Dermis microvascular lymphatic vessel endothelial cell (primary cell): ENCODE measurements at regions not wholly inside any gene's neighbourhood (a gene's known extent, or its start where the extent isn't known, plus 50 kb on each side); places are given as distances from the start of the nearest gene placed in this dataset.

Source experiments
- DNase-seq, 2 donors: peaks; one replicate each; pipeline versions ENCODE4 v3.0.0 to v3.0.0-alpha.2; 2010; ENCODE audit warnings: low read depth in 2 of 2

DNA sequence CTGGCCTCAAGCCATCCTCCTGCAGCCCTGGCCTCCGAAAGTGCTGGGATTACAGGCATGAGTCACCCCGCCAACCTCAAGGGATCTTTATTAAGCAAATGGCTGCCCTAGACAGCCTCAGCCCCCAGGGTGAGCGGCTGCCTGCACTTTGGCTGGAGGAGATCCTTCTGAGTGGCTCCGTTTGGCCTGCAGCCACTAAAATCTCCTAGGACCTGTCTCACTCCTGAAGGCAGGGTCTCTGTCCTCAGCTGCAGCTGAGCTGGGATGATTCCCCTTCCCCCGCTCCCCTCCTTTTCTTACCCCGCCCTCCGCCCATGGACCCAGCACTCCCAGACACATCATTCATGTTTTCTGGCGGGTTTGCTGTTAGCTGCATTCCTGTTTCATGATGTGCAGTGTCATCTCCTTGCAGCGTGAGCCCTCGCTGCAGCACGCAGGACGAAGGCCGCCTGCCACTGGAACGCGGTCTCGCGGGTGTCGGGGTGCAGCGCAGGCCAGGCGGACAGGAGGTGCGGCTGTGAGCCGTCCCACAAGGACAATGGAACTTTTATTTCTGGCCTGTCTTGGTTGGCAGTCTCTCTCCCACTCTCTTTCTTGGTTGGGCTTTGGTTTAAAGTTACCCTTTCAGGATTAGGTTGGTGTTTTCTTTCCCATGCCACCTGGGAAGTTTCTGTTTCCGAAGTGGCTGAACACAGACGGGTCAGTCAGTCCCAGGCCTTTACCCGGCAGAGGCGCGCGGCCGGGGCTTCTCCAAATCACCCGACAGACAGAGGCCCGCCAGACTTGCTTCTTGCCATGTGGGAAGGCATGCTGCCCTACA is 137.1 kb downstream of the FOXD1 start:
- no peak for DNase-seq

GRCh38 chr5:73307645-73308355 is 134.8 kb downstream of the TMEM174 start:
- DNase-seq, result no peak

DNA sequence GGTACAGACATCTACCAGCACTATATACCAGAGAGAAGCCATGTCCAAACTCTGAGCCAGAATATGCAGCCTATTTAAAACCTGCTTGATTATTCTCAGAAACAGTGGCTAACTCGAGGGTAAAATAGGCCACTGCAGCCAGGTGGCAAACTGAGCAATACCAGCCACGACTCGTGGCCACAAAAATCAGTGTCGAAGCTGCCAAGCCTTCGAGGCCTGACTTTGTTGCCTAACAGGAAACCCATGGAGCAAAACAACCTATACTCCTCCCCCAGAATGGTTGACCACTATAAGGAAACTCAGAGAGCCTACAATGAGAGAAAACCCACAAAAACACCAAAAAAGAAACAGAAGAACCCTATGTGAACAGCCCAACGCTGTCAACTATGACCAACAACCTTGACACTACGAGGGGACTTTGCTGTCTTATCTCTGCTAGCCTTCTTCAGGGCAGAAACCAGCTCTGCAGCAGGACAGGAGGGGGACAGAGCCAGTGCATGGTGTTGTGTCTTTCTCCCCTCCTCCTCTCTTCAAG is 133.8 kb downstream of the TMEM174 start:
- DNase-seq, result no peak

GRCh38 chr5:73306078-73306719 is 133.2 kb downstream of the TMEM174 start:
- DNase-seq, result no peak

DNA sequence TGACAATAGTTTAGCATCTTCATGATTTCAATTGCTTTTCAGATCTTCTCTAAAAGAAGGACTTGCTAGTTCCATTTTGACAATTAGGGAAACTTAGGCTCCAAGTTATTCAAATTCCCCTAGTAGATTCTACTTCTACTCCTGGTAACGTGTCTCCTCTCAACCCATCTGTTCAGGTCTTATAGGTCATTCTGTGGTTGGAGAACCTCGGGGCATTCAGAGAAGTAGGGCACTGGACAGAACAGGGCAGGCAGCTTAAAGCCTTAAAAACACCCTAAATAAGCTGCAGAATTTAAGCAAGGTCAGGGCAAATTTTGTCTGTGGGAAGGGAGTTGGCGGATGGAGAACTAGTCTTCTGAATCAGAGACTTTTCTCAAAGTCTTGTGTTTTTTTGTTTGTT is 132.4 kb downstream of the TMEM174 start:
- DNase-seq, result no peak

- no peak for DNase-seq
These were observed 131.4 kb downstream of the TMEM174 start for GRCh38 chr5:73304381-73304780.

GRCh38 chr5:73303148-73304079 is 130.4 kb downstream of the TMEM174 start:
- peak in 1 of 2 donors; percentile 21 for DNase-seq

DNA sequence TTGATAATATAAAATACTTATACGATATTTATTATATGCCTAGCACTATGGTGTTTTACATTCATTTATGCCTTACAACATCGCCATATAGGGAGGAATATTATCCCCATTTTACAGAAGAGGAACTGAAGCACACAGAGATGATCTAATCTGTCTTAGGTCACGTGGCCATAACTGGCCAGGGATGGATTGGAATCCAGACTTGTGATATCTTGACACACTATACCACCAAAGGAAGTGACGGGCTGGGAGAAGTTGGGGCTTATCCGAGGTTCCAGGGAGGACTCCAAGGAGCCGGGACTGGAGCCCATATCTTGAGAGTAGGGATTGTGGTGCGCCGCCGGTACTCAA is 129.8 kb downstream of the TMEM174 start:
- no peak for DNase-seq

GRCh38 chr5:73301208-73301901 is 128.4 kb downstream of the TMEM174 start:
- no peak for DNase-seq

DNA sequence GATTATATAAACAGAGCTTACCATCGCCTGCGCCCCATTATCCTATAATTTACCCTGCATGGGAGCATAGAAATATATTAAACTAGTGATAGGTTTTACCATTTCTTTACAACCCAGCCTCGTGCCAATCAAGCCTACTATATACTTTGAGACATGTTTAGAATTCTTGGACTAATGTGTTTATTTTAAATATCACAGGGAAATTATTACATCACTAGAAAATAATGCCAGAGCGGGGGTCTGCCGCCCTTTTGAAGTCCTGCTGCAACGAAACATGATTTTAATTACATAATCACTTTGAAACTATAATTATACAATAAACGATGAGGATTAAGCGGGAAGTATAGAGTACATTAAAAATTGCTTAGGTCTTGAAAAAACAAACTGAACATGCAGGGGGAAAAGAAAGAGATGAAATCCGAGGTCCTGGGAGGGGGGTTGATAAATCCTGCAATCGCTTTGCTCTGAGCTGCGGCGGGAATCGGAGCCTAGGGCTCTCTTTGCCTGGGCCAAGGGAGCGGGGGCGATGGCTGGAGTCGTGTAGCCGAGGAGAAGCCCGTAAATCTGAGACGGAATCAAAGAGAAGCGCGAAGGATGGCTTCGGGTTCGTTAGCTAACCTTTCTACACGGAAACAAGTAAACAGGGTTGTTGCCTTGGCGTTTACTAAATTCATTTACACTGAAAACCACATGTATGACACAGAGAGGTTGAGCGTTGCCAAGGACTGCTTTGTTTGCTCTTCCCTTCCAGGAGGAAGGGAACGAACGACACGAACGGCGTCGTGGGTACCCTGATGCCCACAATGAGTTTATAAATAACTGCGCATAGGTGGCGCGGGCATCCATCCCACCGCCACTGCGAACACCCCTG is 127.6 kb downstream of the TMEM174 start:
- no peak for DNase-seq

- DNase-seq, result no peak
These were observed 126.8 kb downstream of the TMEM174 start for GRCh38 chr5:73299665-73300336.

DNA sequence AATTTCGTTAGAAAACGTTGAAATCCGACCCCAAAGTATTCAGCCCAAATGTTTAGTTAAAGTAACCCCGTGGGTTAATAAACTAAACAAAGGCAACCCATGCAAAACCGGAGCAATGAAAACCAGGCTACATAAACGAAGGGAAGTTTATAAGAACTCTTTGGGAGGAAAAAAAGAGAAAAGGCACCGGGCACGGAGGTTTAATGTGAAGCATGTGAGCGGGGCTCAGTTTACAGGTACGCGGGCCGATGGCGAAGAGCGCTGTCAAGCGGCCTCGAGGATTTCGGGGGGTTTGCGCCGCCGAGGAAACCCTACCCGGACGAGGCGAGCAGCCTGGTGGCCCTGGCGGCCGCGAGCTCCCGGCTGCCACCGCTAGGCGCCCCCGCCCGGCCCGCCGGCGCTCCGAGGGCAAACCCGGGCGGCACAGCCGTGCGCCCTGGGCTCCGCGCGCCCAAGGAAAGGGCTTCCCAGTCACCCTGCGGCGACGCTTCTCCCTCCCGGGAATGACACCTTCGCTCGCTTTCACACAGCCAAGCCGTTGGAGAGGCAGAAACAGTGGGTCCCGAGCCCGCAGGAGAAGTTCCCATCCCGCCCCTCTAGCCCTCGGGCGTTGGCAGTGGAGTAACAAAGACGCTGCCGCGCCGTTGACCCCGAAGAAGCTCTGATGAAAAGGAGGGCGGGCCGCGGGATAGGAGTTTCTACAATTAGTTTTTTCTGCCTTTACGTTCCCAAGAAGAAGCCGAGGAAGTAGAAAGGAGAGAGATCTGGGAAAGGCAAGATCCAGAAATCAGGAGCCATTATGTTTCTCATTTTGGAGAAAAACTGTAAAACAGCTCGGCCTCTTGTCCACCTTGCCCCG is 126.0 kb downstream of the TMEM174 start:
- DNase-seq, result peak in 1 of 2 donors; percentile 33

DNA sequence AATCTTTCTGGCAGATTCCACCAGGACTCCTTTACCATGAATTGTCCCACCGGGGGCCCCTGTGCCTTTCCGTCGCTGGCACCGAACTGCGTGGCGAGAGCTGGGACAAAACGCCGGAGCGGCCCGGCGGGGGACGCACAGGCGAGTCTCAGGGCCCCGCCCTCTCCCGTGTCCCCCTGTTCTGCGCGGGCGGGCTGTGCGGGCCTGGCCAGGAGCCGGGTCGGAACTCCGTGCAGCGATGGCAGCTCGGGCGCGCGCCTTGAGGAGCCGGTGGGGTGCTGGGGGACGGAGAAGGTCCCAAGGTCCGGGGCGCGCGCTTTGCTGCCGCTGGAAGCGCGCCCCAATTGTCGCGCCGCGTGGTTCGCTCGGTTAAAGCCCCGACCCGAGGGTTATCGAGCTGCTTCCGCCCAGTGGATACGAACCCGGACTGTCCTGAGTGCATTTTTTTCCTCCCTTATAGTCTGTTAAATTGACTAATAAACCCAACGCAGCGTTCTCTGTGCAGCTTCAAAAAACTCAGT is 125.3 kb downstream of the TMEM174 start:
- DNase-seq, result no peak

GRCh38 chr5:73297430-73297829 is 124.4 kb downstream of the TMEM174 start:
- no peak for DNase-seq

DNA sequence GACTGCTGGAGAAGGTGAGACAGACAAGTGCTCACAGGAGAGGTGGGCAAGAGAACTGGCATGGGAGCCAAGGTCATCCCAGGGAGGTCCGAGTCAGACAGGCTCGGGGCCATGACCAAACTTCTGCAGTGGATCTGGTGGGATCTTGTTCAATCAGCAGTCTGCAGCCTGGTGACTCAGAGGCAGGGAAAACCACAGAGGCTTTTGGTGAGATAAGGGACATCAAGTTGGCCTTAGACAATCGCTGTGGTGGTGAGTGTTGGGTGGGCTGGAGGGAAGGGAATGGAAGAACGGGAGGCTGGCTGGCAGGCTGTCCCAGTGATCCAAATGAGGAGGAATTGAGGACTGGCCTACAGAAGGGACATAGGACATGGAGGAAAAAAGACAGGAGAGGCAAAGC is 123.8 kb downstream of the TMEM174 start:
- no peak for DNase-seq

DNA sequence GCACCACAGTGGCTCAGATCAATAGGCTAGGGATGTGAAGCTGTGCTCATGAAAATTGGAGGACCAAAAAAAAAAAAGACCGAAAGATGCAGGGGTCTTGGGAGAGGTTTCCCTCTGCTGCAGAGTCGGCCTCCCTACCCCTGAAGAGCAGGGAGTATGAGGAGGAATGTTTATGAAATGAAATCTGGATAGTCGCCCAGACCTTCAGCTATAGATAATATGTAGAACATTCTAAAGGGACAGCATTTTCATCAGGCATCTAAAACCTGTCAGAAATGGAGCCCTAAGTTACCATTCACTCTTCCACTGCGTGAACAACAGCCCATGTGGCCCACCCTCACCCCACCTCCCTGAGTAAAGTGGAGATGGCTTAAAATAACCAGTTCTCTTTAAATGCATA is 122.9 kb downstream of the TMEM174 start:
- no peak for DNase-seq

DNA sequence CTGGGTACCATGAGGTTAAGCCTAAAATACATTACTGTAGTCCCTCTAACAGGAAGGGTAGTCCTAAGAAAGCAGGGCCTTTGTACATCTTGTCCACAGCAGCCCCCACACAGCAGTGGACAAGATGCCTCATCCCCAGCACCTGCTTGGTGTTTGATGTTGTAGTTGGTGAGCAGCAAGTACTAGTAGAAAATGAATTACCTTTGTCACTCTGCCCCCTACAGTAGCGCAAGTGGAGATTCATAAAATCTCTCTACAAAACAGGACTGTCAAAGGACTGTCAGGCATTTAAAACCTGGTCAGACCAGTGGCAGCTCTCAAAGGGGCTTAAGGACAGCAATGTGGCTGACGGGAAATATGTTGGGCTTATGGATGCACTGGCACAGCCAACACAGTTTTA is 122.5 kb downstream of the TMEM174 start:
- DNase-seq, result peak; percentile 39 to 55
